ENCODE measurements at regions not wholly inside any gene's neighbourhood (a gene's known extent, or its start where the extent isn't known, plus 50 kb on each side); places are given as distances from the start of the nearest gene placed in this dataset.
A peak's percentile ranks its signal among the peaks of the same experiment; 100 is the strongest.
"Not testable (repeated sequence)": the region's sequence is repeated elsewhere in the genome, so short reads cannot be mapped to it uniquely, and the experiment has no call there.

- Histone ChIP-seq H3K4me3 (ENCODE audit: low read length in 3 of 3) (no peak overlapping the region), H3K36me3 (ENCODE audit: control insufficient read depth in 2 of 3, insufficient read depth in 3 of 3, low read length in 3 of 3) (no peaks in the 10 kb centered on the region), H3K9me3 (ENCODE audit: control insufficient read depth in 2 of 3, insufficient read depth in 1 of 3, low read length in 3 of 3) (no peaks in the 10 kb centered on the region), H3K27ac (ENCODE audit: low read depth in 2 of 2, low read length in 2 of 2) (no peak overlapping the region), H3K9ac (ENCODE audit: low read length in 3 of 3) (no peak overlapping the region), H3K27me3 (ENCODE audit: control insufficient read depth, insufficient read depth, low read length) (no peaks in the 10 kb centered on the region), H3K4me1 (ENCODE audit: control insufficient read depth in 2 of 3, insufficient read depth in 2 of 3, low read depth in 1 of 3, low read length in 3 of 3) (peaks cover 2 to 8% (median 6%) of the 10 kb centered on the region in 3 donors)
- TF ChIP-seq CTCF (IDR thresholded peaks at IDR 0.05; ENCODE audit: borderline replicate concordance, extremely low read depth, insufficient read depth): no peak
- DNase-seq (peak in 2 of 5 donors; percentile 15 to 19), FAIRE-seq (no peak)
- intact Hi-C loops (cut with DNase I): no loop called here
Observed at GRCh38 chr16:27625050-27625697, 75.2 kb downstream of the KATNIP start.

- Histone ChIP-seq H3K9ac (ENCODE audit: low read length in 3 of 3) (no peak overlapping the region), H3K27me3 (ENCODE audit: control insufficient read depth, insufficient read depth, low read length) (no peaks in the 10 kb centered on the region), H3K4me1 (ENCODE audit: control insufficient read depth in 2 of 3, insufficient read depth in 2 of 3, low read depth in 1 of 3, low read length in 3 of 3) (peaks cover 5 to 8% (median 6%) of the 10 kb centered on the region in 3 donors), H3K4me3 (ENCODE audit: low read length in 3 of 3) (no peak overlapping the region), H3K36me3 (ENCODE audit: control insufficient read depth in 2 of 3, insufficient read depth in 3 of 3, low read length in 3 of 3) (no peaks in the 10 kb centered on the region), H3K27ac (ENCODE audit: low read depth in 2 of 2, low read length in 2 of 2) (no peak overlapping the region), H3K9me3 (ENCODE audit: control insufficient read depth in 2 of 3, insufficient read depth in 1 of 3, low read length in 3 of 3) (no peaks in the 10 kb centered on the region)
- TF ChIP-seq CTCF (IDR thresholded peaks at IDR 0.05; ENCODE audit: borderline replicate concordance, extremely low read depth, insufficient read depth): no peak
- no peak for FAIRE-seq
- intact Hi-C loops (cut with DNase I): no loop called here
- no peak for DNase-seq
Observed at GRCh38 chr16:27627136-27627535, 77.2 kb downstream of the KATNIP start.

- FAIRE-seq (no peak), DNase-seq (peak in 2 of 5 donors; percentile 45 to 60)
- no peaks in the 10 kb centered on the region for H3K9me3 ChIP-seq (ENCODE audit: control insufficient read depth in 2 of 3, insufficient read depth in 1 of 3, low read length in 3 of 3)
- no peak for TF ChIP-seq CTCF (IDR thresholded peaks at IDR 0.05; ENCODE audit: borderline replicate concordance, extremely low read depth, insufficient read depth)
- H3K27me3 ChIP-seq (ENCODE audit: control insufficient read depth, insufficient read depth, low read length): no peaks in the 10 kb centered on the region
- no peak overlapping the region for H3K27ac ChIP-seq (ENCODE audit: low read depth in 2 of 2, low read length in 2 of 2)
- peaks cover 5 to 8% (median 6%) of the 10 kb centered on the region in 3 donors for H3K4me1 ChIP-seq (ENCODE audit: control insufficient read depth in 2 of 3, insufficient read depth in 2 of 3, low read depth in 1 of 3, low read length in 3 of 3)
- no peaks in the 10 kb centered on the region for H3K36me3 ChIP-seq (ENCODE audit: control insufficient read depth in 2 of 3, insufficient read depth in 3 of 3, low read length in 3 of 3)
- intact Hi-C loops (cut with DNase I): no loop called here
- no peak overlapping the region for H3K4me3 ChIP-seq (ENCODE audit: low read length in 3 of 3)
- no peak overlapping the region for H3K9ac ChIP-seq (ENCODE audit: low read length in 3 of 3)
Observed at GRCh38 chr16:27628241-27628942, 78.4 kb downstream of the KATNIP start.

- H3K4me1 ChIP-seq (ENCODE audit: control insufficient read depth in 2 of 3, insufficient read depth in 2 of 3, low read depth in 1 of 3, low read length in 3 of 3); H3K4me3 ChIP-seq (ENCODE audit: low read length in 3 of 3); FAIRE-seq; H3K27ac ChIP-seq (ENCODE audit: low read depth in 2 of 2, low read length in 2 of 2); H3K36me3 ChIP-seq (ENCODE audit: control insufficient read depth in 2 of 3, insufficient read depth in 3 of 3, low read length in 3 of 3); H3K27me3 ChIP-seq (ENCODE audit: control insufficient read depth, insufficient read depth, low read length); H3K9ac ChIP-seq (ENCODE audit: low read length in 3 of 3); H3K9me3 ChIP-seq (ENCODE audit: control insufficient read depth in 2 of 3, insufficient read depth in 1 of 3, low read length in 3 of 3); intact Hi-C loops (cut with DNase I): not testable (repeated sequence)
- DNase-seq: peak in 1 of 5 donors; percentile 34
Observed at GRCh38 chr16:27628943-27629462, 79.1 kb downstream of the KATNIP start.
